ENCODE measurements at regions not wholly inside any gene's neighbourhood (a gene's known extent, or its start where the extent isn't known, plus 50 kb on each side); places are given as distances from the start of the nearest gene placed in this dataset.
"Not testable (repeated sequence)": the region's sequence is repeated elsewhere in the genome, so short reads cannot be mapped to it uniquely, and the experiment has no call there.

- TF ChIP-seq, protein P1, sequence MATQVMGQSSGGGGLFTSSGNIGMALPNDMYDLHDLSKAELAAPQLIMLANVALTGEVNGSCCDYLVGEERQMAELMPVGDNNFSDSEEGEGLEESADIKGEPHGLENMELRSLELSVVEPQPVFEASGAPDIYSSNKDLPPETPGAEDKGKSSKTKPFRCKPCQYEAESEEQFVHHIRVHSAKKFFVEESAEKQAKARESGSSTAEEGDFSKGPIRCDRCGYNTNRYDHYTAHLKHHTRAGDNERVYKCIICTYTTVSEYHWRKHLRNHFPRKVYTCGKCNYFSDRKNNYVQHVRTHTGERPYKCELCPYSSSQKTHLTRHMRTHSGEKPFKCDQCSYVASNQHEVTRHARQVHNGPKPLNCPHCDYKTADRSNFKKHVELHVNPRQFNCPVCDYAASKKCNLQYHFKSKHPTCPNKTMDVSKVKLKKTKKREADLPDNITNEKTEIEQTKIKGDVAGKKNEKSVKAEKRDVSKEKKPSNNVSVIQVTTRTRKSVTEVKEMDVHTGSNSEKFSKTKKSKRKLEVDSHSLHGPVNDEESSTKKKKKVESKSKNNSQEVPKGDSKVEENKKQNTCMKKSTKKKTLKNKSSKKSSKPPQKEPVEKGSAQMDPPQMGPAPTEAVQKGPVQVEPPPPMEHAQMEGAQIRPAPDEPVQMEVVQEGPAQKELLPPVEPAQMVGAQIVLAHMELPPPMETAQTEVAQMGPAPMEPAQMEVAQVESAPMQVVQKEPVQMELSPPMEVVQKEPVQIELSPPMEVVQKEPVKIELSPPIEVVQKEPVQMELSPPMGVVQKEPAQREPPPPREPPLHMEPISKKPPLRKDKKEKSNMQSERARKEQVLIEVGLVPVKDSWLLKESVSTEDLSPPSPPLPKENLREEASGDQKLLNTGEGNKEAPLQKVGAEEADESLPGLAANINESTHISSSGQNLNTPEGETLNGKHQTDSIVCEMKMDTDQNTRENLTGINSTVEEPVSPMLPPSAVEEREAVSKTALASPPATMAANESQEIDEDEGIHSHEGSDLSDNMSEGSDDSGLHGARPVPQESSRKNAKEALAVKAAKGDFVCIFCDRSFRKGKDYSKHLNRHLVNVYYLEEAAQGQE (IDR thresholded peaks at IDR 0.05; ENCODE audit: unreplicated experiment) = no peak
- TF ChIP-seq POLR2AphosphoS5 (IDR thresholded peaks at IDR 0.05; ENCODE audit: low read depth) (no peak), EZH2phosphoT487 (IDR thresholded peaks at IDR 0.05; ENCODE audit: unreplicated experiment) (no peak), NANOG (IDR thresholded peaks at IDR 0.05; ENCODE audit: borderline replicate concordance) (no peak), STAT1 (IDR thresholded peaks at IDR 0.05; ENCODE audit: unreplicated experiment) (no peak), EZH2 (IDR thresholded peaks at IDR 0.05; ENCODE audit: low read depth, unreplicated experiment) (no peak), JUNB (IDR thresholded peaks at IDR 0.05; ENCODE audit: unreplicated experiment) (no peak), ZNF331 (CRISPR knock-in tag; IDR thresholded peaks at IDR 0.05; ENCODE audit: low read depth) (no peak), CREB1 (CRISPR knock-in tag; IDR thresholded peaks at IDR 0.05; ENCODE audit: low read depth) (no peak)
Measured at GRCh38 chr5:17121776-17122175, 95.7 kb upstream of the BASP1 start (continued).

DNA sequence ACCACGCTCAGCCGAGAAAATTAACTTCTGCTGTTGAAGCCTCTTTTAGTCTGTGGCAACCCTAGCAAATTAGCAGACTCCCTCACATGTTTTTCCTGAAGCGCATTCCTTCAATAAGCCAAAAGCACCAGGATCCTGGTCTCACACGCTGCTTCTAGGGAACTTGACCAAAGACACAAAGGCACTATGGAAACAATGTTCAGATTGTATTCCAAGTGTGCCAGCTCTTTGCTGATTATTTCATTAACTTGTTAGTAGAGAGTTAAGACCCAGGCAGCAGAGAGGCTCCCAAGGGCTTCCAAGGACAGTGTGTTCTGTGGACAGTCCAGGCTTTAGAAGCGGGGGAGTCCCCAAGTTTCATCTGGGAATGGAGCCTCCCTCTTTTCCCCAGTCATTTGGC lies 94.4 kb upstream of the BASP1 start:
- Histone ChIP-seq H3F3A (replicated peaks; ENCODE audit: low read depth) (no peaks in the 10 kb centered on the region), H2AFZ (peak overlapping the region; percentile 78; the same call in 1 of the 2 replicates), H3K4me1 (ENCODE audit: insufficient read depth) (no peaks in the 10 kb centered on the region), H3K4me3 (no peak overlapping the region), H3K79me2 (replicated peaks; ENCODE audit: insufficient read depth) (no peaks in the 10 kb centered on the region), H3K9me2 (ENCODE audit: insufficient read depth) (no peaks in the 10 kb centered on the region), H3K27me3 (ENCODE audit: insufficient read depth) (no peaks in the 10 kb centered on the region), H3K27ac (ENCODE audit: low read depth) (no peak overlapping the region), H3K4me2 (no peak overlapping the region), H3K36me3 (ENCODE audit: insufficient read depth) (no peaks in the 10 kb centered on the region), H4K20me1 (replicated peaks; ENCODE audit: insufficient read depth) (no peaks in the 10 kb centered on the region)
- Mint-ChIP-seq H3K9me3 (no peaks in the 10 kb centered on the region), H3K4me1 (no peaks in the 10 kb centered on the region), H3K4me3 (no peak overlapping the region), H3K27me3 (ENCODE audit: insufficient read depth, low read depth, poor library complexity) (peaks cover 9% of the 10 kb centered on the region), H3K27ac (no peak overlapping the region), H3K36me3 (ENCODE audit: low read depth) (no peaks in the 10 kb centered on the region)
- ATAC-seq (no peak), DNase-seq (ENCODE audit: low spot score) (no peak)
- no peak for TF ChIP-seq NANOG (IDR thresholded peaks at IDR 0.05; ENCODE audit: borderline replicate concordance)

DNA sequence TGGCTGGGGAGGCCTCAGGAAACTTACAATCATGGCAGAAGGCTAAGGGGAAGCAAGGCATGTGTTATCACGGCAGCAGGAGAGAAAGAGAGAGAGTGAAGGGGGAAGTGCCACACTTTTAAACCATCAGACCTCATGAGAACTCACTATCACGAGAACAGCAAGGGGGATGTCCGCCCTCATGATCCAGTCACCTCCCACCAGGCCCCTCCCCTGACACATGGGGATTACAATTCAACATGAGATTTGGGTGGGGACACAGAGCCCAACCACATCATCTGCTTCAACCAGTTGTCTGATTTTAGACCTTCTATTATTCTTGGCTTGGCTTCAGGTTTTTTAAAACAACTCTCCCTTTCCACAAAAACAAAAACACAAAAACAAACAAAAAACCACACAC lies 93.7 kb upstream of the BASP1 start:
- not testable (repeated sequence) for ATAC-seq, H3K4me3 Mint-ChIP-seq, H3K4me1 Mint-ChIP-seq

More for the DNA sequence above, 93.7 kb upstream of the BASP1 start:
- H3K79me2 ChIP-seq (replicated peaks; ENCODE audit: insufficient read depth); H3K27me3 Mint-ChIP-seq (ENCODE audit: insufficient read depth, low read depth, poor library complexity); H3K27ac Mint-ChIP-seq; H3K27me3 ChIP-seq (ENCODE audit: insufficient read depth); H3K27ac ChIP-seq (ENCODE audit: low read depth); DNase-seq (ENCODE audit: low spot score); H3F3A ChIP-seq (replicated peaks; ENCODE audit: low read depth); H4K20me1 ChIP-seq (replicated peaks; ENCODE audit: insufficient read depth); H3K4me1 ChIP-seq (ENCODE audit: insufficient read depth); H2AFZ ChIP-seq; H3K4me2 ChIP-seq; H3K9me2 ChIP-seq (ENCODE audit: insufficient read depth); H3K36me3 ChIP-seq (ENCODE audit: insufficient read depth); H3K9me3 Mint-ChIP-seq; H3K36me3 Mint-ChIP-seq (ENCODE audit: low read depth); H3K4me3 ChIP-seq: not testable (repeated sequence)
